Activated naive CD4-positive, alpha-beta T cell treated with anti-CD3 and anti-CD28 coated beads, Interleukin-2, amount 50 U/mL, for 72 hours (primary cell): ENCODE measurements at regions not wholly inside any gene's neighbourhood (a gene's known extent, or its start where the extent isn't known, plus 50 kb on each side); places are given as distances from the start of the nearest gene placed in this dataset.
"Not testable (repeated sequence)": the region's sequence is repeated elsewhere in the genome, so short reads cannot be mapped to it uniquely, and the experiment has no call there.

ENCODE experiments used
- ATAC-seq, 2 donors: fragments of 150-1000 bp; cut with Tn5 transposase; 2 replicates each; pipeline ENCODE4 v1.10.0; 2021; ENCODE audit warnings: mild to moderate bottlenecking in 2 of 2, moderate library complexity in 2 of 2
- DNase-seq, 2 donors: peaks; one replicate each; pipeline ENCODE4 v3.0.0; 2021 to 2022; ENCODE audit warnings: low spot score in 2 of 2
- H3K27ac Mint-ChIP-seq, 2 donors: one replicate each; pipeline ENCODE4 v1.8.0; 2022; ENCODE audit warnings: mild to moderate bottlenecking in 2 of 2, mixed read lengths in 2 of 2
- H3K36me3 Mint-ChIP-seq, 2 donors: one replicate each; pipeline ENCODE4 v1.8.0; 2022; ENCODE audit warnings: mixed read lengths in 2 of 2
- H3K9me3 Mint-ChIP-seq, 2 donors: one replicate each; pipeline ENCODE4 v1.8.0; 2022; ENCODE audit warnings: mixed read lengths in 2 of 2

- Mint-ChIP-seq H3K9me3 (no peaks in the 10 kb centered on the region), H3K36me3 (no peaks in the 10 kb centered on the region), H3K27ac (no peak overlapping the region)
- DNase-seq (no peak), ATAC-seq (no peak)
Observed at GRCh38 chr16:14384745-14385144, 245.3 kb downstream of the PARN start.

GRCh38 chr16:14383844-14384243, 246.2 kb downstream of the PARN start:
- not testable (repeated sequence) for DNase-seq, ATAC-seq, H3K9me3 Mint-ChIP-seq, H3K36me3 Mint-ChIP-seq, H3K27ac Mint-ChIP-seq

DNA sequence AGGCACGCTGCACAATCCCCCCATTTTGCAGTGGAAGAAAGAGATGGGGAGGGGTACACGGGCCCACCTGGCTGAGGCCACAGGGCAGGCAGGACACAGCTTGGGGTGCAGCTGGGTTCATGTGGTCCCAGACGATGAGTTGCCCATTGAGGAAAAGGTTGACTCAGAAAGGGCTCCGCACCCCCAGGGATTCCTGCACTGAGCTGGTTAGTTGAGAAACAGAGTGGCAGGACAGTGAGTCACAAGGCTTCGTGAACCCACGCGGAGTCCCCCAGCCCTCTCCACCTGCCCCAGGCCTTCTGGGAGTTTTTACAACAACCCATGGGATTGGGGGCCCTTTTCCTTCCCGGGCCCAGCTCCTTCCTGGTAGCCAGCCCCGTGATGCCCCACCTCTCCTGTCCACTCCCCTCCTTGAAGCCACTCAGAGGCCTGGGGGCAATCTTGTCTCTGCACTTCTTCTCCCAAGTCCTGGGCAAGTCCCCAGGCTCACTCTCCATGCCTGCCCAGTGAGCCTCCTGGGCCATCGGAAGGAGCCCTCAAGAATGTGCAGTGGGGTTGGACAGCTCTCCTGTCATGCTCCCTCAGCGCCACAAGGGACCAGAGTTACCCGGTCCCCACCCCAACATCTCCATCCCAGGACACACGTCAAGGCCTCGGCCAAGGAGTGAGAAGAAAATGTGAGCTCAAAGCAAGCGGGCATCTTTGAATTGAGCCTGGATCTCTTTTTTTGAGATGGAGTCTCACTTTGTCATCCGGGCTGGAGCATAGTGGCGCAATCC, 251.2 kb downstream of the PARN start:
- ATAC-seq (no peak), DNase-seq (no peak)
- Mint-ChIP-seq H3K36me3 (no peaks in the 10 kb centered on the region), H3K27ac (no peak overlapping the region), H3K9me3 (no peaks in the 10 kb centered on the region)

DNA sequence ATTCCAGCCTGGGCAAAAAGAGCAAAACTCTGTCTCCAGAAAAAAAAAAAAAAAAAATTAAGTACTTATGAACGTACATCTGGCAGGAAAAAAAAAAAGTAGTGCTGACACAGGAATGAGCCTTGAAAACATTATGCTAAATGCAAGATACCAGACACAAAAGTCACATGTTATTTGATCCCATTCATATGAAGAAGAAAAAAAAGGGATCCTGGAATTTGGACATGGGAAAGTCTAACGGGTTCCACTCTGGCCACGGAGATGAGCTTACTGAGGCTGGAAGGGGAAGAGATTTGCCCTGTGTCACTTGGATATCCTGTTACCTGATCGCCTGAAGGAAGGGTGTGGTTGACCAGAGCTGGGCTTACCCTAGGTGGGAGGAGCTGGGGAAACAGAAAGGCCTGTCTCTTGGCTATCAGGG, 251.9 kb downstream of the PARN start:
- DNase-seq (no peak), ATAC-seq (no peak)
- H3K9me3 Mint-ChIP-seq, result no peaks in the 10 kb centered on the region
- no peak overlapping the region for H3K27ac Mint-ChIP-seq
- H3K36me3 Mint-ChIP-seq, result no peaks in the 10 kb centered on the region

DNA sequence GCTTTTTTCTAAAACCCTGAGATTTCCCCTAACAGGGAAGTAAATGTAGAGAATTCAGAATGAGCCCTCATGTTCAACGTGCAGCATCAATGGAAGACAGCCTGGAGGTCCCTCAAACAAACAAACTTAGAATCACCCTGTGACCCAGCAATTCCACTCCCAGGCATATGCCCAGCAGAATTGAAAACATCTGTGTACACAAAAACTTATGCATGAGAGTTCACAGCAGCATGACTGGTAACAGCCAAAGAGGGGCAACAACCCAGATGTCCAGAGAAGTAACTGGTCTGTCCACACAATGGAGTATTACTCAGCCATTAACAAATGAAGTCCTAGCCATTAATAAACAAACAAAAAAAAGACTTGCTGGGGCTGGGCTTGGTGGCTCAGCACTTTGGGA, 252.7 kb downstream of the PARN start:
- no peak for ATAC-seq
- H3K9me3 Mint-ChIP-seq, result no peaks in the 10 kb centered on the region
- no peak for DNase-seq
- no peak overlapping the region for H3K27ac Mint-ChIP-seq
- no peaks in the 10 kb centered on the region for H3K36me3 Mint-ChIP-seq

GRCh38 chr16:14375132-14375491, 254.9 kb downstream of the PARN start:
- DNase-seq, result no peak
- H3K9me3 Mint-ChIP-seq, result no peaks in the 10 kb centered on the region
- ATAC-seq, result no peak
- H3K36me3 Mint-ChIP-seq, result no peaks in the 10 kb centered on the region
- no peak overlapping the region for H3K27ac Mint-ChIP-seq

- DNase-seq (no peak), ATAC-seq (no peak)
- H3K36me3 Mint-ChIP-seq, result no peaks in the 10 kb centered on the region
- H3K27ac Mint-ChIP-seq, result no peak overlapping the region
- no peaks in the 10 kb centered on the region for H3K9me3 Mint-ChIP-seq
Observed at GRCh38 chr16:14374451-14375131, 255.5 kb downstream of the PARN start.

GRCh38 chr16:14373896-14374295, 256.2 kb downstream of the PARN start:
- DNase-seq (no peak), ATAC-seq (no peak)
- Mint-ChIP-seq H3K27ac (no peak overlapping the region), H3K9me3 (no peaks in the 10 kb centered on the region), H3K36me3 (no peaks in the 10 kb centered on the region)

GRCh38 chr16:14373406-14373805, 256.7 kb downstream of the PARN start:
- Mint-ChIP-seq H3K27ac (no peak overlapping the region), H3K9me3 (no peaks in the 10 kb centered on the region), H3K36me3 (no peaks in the 10 kb centered on the region)
- ATAC-seq, result no peak
- no peak for DNase-seq

DNA sequence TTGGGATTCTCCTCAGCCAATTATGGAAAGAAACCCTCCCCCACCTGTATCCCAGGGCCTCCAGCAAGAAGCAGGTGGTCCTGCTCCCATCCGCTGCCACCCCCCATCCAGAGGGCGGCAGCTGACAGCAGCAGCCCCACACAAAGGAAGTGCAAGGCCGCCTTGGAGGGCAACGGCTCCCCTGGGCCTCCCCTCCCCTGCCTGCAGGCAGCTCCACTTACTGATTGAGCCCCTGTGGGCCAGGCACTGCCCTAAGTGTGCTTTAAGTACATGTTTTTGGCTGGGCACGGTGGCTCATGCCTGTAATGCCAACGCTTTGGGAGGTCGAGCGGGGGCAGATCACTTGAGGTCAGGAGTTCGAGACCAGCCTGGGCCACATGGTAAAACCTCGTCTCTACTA, 257.6 kb downstream of the PARN start:
- ATAC-seq (no peak), DNase-seq (no peak)
- Mint-ChIP-seq H3K9me3 (no peaks in the 10 kb centered on the region), H3K27ac (no peak overlapping the region), H3K36me3 (no peaks in the 10 kb centered on the region)

DNA sequence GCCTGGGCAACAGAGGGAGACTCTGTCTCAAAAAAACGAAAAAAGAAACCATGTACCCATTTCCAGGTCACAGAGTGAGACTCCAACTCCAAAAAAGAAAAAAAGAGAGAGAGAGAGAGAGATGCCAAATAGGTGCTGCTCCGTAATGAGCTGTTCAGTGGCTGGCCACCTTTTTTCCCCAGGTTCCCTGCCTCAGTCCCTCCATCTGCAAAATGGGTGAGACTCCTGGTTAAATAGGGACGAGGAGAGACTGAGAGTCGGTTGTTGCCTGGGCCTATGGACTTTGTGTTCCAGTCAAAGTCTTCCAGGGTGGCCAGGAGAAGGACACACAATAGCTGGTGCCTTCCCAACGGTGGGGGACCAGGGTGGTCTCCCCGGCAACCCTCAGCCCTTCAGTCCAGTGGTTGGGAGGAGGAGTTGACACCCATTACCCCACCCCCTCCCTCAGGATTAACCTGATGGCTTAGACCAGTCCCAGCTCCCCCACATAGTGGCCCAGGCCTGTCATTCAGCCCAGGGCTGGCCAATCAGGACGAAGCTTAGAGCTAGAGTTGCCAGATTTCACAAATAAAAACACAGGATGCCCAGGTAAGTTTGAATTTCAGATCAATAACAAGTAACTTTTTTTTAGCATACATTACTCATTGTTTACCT, 258.2 kb downstream of the PARN start:
- no peak overlapping the region for H3K27ac Mint-ChIP-seq
- ATAC-seq, result no peak
- no peaks in the 10 kb centered on the region for H3K36me3 Mint-ChIP-seq
- H3K9me3 Mint-ChIP-seq, result no peaks in the 10 kb centered on the region
- no peak for DNase-seq

DNA sequence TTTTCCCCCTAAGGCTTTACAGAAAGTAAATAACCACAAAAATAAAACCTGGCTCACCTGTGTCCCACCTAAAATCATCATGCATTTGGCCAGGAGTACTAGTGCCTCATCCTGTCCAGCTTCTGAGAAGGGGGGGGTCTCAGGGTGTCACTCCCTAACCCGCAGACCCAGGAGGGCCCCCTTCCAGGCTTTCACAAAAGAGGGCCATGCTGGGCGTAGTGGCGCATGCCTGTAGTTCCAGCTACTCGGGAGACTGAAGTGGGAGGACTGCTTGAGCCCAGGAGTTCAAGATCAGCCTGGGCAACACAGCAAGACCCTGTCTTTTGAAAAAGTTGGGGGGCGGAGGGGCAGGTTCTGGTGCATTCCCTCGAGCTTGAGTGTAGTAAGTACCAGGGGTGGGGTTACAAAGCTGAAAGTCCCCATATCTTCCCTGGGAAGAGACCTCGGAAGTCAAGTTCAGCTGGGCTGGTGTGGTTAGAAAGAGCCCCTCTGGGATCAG, 259.3 kb downstream of the PARN start:
- Mint-ChIP-seq H3K9me3 (no peaks in the 10 kb centered on the region), H3K36me3 (no peaks in the 10 kb centered on the region), H3K27ac (no peak overlapping the region)
- DNase-seq (no peak), ATAC-seq (no peak)

DNA sequence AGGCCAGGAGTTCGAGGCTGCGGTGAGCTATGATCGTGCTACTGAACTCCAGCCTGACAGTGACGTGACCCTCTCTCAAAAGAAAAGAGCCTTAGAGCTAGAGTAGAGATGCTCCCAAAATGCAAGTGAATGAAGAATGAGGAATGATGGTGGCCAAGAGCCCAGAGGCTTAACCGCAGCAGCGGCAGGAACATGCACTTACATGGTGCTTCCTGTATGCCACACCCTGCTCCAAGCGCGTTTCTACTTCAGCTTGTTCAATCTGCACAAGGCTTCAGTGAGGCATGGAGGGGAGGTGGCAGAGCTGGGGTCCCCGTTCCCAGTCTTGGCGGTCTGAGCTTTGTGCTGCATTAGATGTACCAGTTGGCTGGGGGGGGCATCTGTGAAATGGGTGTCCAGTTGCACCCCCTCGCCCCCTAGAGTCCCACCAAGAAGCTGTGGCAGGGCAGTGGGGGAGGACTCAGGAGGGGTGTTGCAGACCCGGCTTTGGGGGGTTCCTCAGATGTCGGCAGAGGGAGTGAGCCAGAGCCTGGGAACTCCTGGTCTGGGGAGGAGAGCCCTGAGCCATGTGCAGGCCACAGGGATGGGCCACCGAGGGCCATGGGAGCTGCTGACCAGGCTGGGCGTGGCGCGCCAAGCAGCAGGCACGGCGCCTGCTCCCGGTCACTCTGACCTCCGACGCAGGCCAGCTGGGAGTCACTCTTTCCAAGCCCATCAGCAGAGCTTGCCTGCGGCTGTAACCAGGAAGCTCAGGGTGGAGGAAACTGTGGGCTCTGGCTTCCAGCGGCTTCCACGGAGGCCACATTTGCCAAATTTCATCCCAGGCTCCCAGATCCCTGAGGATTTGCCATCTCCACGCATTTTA, 260.1 kb downstream of the PARN start:
- ATAC-seq (no peak), DNase-seq (no peak)
- H3K9me3 Mint-ChIP-seq, result no peaks in the 10 kb centered on the region
- H3K36me3 Mint-ChIP-seq, result no peaks in the 10 kb centered on the region
- no peak overlapping the region for H3K27ac Mint-ChIP-seq

DNA sequence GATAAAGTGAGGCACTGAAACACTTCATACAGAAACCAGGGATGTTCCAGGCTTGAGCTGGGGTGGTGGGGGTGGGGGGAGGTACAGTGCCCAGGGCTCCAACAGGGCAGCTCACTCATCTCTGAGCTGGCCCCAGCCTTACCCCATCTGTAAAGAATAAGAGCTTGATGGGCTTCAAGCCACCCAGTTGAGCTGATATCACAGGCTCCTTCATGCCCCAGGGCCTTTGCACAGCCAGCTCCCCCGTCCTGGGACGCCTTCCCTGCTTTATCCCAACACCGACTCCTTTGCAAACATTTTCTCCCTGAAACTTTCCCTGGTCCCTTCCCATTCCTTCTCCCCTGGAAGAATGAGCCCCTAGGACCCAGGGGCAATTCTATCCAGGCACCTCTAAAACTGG, 261.7 kb downstream of the PARN start:
- ATAC-seq (no peak), DNase-seq (no peak)
- Mint-ChIP-seq H3K36me3 (no peaks in the 10 kb centered on the region), H3K9me3 (no peaks in the 10 kb centered on the region), H3K27ac (no peak overlapping the region)

GRCh38 chr16:14366974-14367707, 262.9 kb downstream of the PARN start:
- no peaks in the 10 kb centered on the region for H3K36me3 Mint-ChIP-seq
- no peak overlapping the region for H3K27ac Mint-ChIP-seq
- ATAC-seq (no peak), DNase-seq (no peak)
- H3K9me3 Mint-ChIP-seq, result no peaks in the 10 kb centered on the region

DNA sequence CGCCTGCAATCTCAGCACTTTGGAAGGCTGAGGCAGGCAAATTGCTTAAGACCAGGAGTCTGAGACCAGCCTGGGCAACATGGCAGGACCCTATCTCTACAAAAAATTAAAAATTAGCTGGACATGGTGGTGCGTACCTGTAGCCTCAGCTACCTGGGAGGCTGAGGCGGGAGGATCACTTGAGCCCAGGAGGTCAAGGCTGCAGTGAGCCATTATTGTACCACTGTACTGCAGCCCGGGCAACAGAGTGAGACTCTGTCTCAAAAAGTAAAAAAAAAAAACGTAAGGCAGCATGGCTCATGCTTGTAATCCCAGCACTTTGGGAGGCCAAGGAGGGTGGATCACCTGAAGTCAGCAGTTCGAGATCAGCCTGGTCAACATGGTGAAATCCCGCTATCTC, 263.6 kb downstream of the PARN start:
- H3K27ac Mint-ChIP-seq, result no peak overlapping the region
- DNase-seq (no peak), ATAC-seq (no peak)
- H3K9me3 Mint-ChIP-seq, result no peaks in the 10 kb centered on the region
- no peaks in the 10 kb centered on the region for H3K36me3 Mint-ChIP-seq
